PC-3 (cell line): ENCODE measurements at regions not wholly inside any gene's neighbourhood (a gene's known extent, or its start where the extent isn't known, plus 50 kb on each side); places are given as distances from the start of the nearest gene placed in this dataset.

Experiments
- ATAC-seq: fragments of 200-7000 bp; cut with Tn5 transposase; 2 replicates; pipeline ENCODE4 v1.9.1; 2020; ENCODE audit warnings: mild to moderate bottlenecking, moderate library complexity
- BruUV-seq: library from RNA; stranded (reverse); fragments of 400-500 nt; replicated peaks from 2 replicates; lab custom pipeline; 2021; lab: Mats Ljungman, UMichigan
- CTCF ChIA-PET: fragments of 300-600 bp; sonication (Branson Sonifier 250); formaldehyde crosslinking; loops from one replicate; lab custom pipeline; 2022; ENCODE audit warnings: antibody characterized with exemption; lab: Charles Lee
- POLR2A ChIA-PET: fragments of 300-600 bp; sonication (Branson Sonifier 250); formaldehyde crosslinking; loops from one replicate; lab custom pipeline; 2022; ENCODE audit warnings: antibody characterized with exemption; ENCODE audit not compliant: unreplicated experiment; lab: Charles Lee
- DNase-seq: peaks from one replicate; pipeline ENCODE4 v3.0.0-alpha.2; 2015
- H2AFZ ChIP-seq: fragments of 300-600 bp; sonication (generic); 2 replicates; pipeline ENCODE4 v1.6.0; 2016; ENCODE audit warnings: antibody characterized with exemption, low read length
- H3F3A ChIP-seq: fragments of 300-600 bp; sonication (generic); one replicate; pipeline ENCODE4 v1.6.0; 2017; ENCODE audit warnings: antibody characterized with exemption, low read length, control low read depth, mild to moderate bottlenecking; ENCODE audit not compliant: unreplicated experiment
- H3K27ac ChIP-seq: fragments of 300-600 bp; sonication (generic); 2 replicates; pipeline ENCODE4 v1.5.1; 2016; ENCODE audit warnings: mild to moderate bottlenecking, low read length
- H3K27me3 ChIP-seq: fragments of 300-600 bp; sonication (generic); 2 replicates; pipeline ENCODE4 v1.6.1; 2016; ENCODE audit warnings: low read length, mixed read lengths
- H3K36me3 ChIP-seq: fragments of 300-600 bp; sonication (generic); 2 replicates; pipeline ENCODE4 v1.6.1; 2016; ENCODE audit warnings: low read depth, mixed run types, low read length, mixed read lengths
- H3K4me1 ChIP-seq: fragments of 300-600 bp; sonication (generic); 2 replicates; pipeline ENCODE4 v1.5.1; 2016; ENCODE audit warnings: low read length; ENCODE audit not compliant: insufficient read depth
- H3K4me2 ChIP-seq: fragments of 300-600 bp; sonication (generic); 2 replicates; pipeline ENCODE4 v1.6.0; 2016; ENCODE audit warnings: low read length
- H3K4me3 ChIP-seq: fragments of 300-600 bp; sonication (generic); 2 replicates; pipeline ENCODE4 v1.5.1; 2016; ENCODE audit warnings: mild to moderate bottlenecking, low read length, mixed read lengths
- H3K79me2 ChIP-seq: fragments of 300-600 bp; sonication (generic); 2 replicates; pipeline ENCODE4 v1.6.1; 2017; ENCODE audit warnings: low read length, mixed read lengths
- H3K9ac ChIP-seq: fragments of 300-600 bp; sonication (generic); 2 replicates; pipeline ENCODE4 v1.6.0; 2016; ENCODE audit warnings: mild to moderate bottlenecking, low read length
- H3K9me2 ChIP-seq: fragments of 300-600 bp; sonication (generic); replicated peaks from 2 replicates; pipeline ENCODE4 v1.6.1; 2016; ENCODE audit warnings: mixed run types, low read length, mixed read lengths
- H3K9me3 ChIP-seq: fragments of 300-600 bp; sonication (generic); 2 replicates; pipeline ENCODE4 v1.6.1; 2016; ENCODE audit warnings: low read length, mixed read lengths
- H4K20me1 ChIP-seq: fragments of 300-600 bp; sonication (generic); 2 replicates; pipeline ENCODE4 v1.6.1; 2016; ENCODE audit warnings: low read length, mixed read lengths
- CTCF ChIP-seq: fragments of 300-600 bp; sonication (generic); conservative IDR thresholded peaks from 2 replicates; pipeline ENCODE4 v1.5.1; 2017; ENCODE audit warnings: antibody characterized with exemption, low read depth, mild to moderate bottlenecking, low read length
- EZH2 ChIP-seq: fragments of 300-600 bp; sonication (generic); IDR thresholded peaks from one replicate; pipeline ENCODE4 v1.6.1; 2017; ENCODE audit warnings: antibody characterized with exemption, mild to moderate bottlenecking, low read length; ENCODE audit not compliant: unreplicated experiment
- EZH2phosphoT487 ChIP-seq: fragments of 300-600 bp; sonication (generic); IDR thresholded peaks from 2 replicates; pipeline ENCODE4 v1.6.1; 2018; ENCODE audit warnings: mild to moderate bottlenecking, antibody characterized with exemption, low read length, borderline replicate concordance
- intact Hi-C: fragments of 100-400 bp; cut with micrococcal nuclease; formaldehyde crosslinking; loops from 2 replicates; pipeline ENCODE4 v1.9.0; 2023

GRCh38 chrX:137305404-137305803 lies 260.5 kb upstream of the ZIC3 start:
- H3K9me2 ChIP-seq: no peaks in the 10 kb centered on the region
- no peak overlapping the region for H3K27ac ChIP-seq
- ATAC-seq (no peak), DNase-seq (no peak)
- H3K9me3 ChIP-seq: no peaks in the 10 kb centered on the region
- no peaks in the 10 kb centered on the region for H3K27me3 ChIP-seq
- H3K36me3 ChIP-seq: no peaks in the 10 kb centered on the region
- H3K4me1 ChIP-seq: no peaks in the 10 kb centered on the region
- intact Hi-C loops: no loop called here
- H4K20me1 ChIP-seq: no peaks in the 10 kb centered on the region
- no peak overlapping the region for H3K4me2 ChIP-seq
- ChIA-PET CTCF (no interaction called here), POLR2A (no interaction called here)
- no peaks in the 10 kb centered on the region for H3F3A ChIP-seq
- BruUV-seq: no TSS peak
- no peak overlapping the region for H3K9ac ChIP-seq
- H2AFZ ChIP-seq: no peak overlapping the region
- no peak for TF ChIP-seq EZH2
- no peak for TF ChIP-seq CTCF
- TF ChIP-seq EZH2phosphoT487: no peak
- no peak overlapping the region for H3K4me3 ChIP-seq
- H3K79me2 ChIP-seq: no peaks in the 10 kb centered on the region

- Histone ChIP-seq H3K79me2 (no peaks in the 10 kb centered on the region), H4K20me1 (no peaks in the 10 kb centered on the region), H3K9me2 (no peaks in the 10 kb centered on the region), H3K4me2 (no peak overlapping the region), H3K9me3 (no peaks in the 10 kb centered on the region), H3K36me3 (no peaks in the 10 kb centered on the region), H3K4me1 (no peaks in the 10 kb centered on the region), H3F3A (no peaks in the 10 kb centered on the region), H3K9ac (no peak overlapping the region), H3K27ac (no peak overlapping the region), H3K27me3 (no peaks in the 10 kb centered on the region), H2AFZ (no peak overlapping the region), H3K4me3 (no peak overlapping the region)
- ChIA-PET CTCF (no interaction called here), POLR2A (no interaction called here)
- DNase-seq: no peak
- no peak for TF ChIP-seq CTCF
- TF ChIP-seq EZH2: no peak
- no peak for TF ChIP-seq EZH2phosphoT487
- BruUV-seq: no TSS peak
- intact Hi-C loops: no loop called here
- no peak for ATAC-seq
These were observed 263.4 kb upstream of the GPR101 start for GRCh38 chrX:137297167-137297566.

GRCh38 chrX:137290011-137290410 lies 256.2 kb upstream of the GPR101 start:
- no peak for DNase-seq
- H3K36me3 ChIP-seq: no peaks in the 10 kb centered on the region
- H3K79me2 ChIP-seq: no peaks in the 10 kb centered on the region
- H3K4me1 ChIP-seq: no peaks in the 10 kb centered on the region
- H3K4me2 ChIP-seq: no peak overlapping the region
- no peak overlapping the region for H3K27ac ChIP-seq
- H2AFZ ChIP-seq: no peak overlapping the region
- no TSS peak for BruUV-seq
- H3K9me3 ChIP-seq: no peaks in the 10 kb centered on the region
- H3F3A ChIP-seq: no peaks in the 10 kb centered on the region
- no peaks in the 10 kb centered on the region for H3K9me2 ChIP-seq
- H3K4me3 ChIP-seq: no peak overlapping the region
- ATAC-seq: no peak
- CTCF ChIA-PET: no interaction called here
- POLR2A ChIA-PET: no interaction called here
- no peak overlapping the region for H3K9ac ChIP-seq
- TF ChIP-seq EZH2phosphoT487 (no peak), EZH2 (no peak), CTCF (no peak)
- H3K27me3 ChIP-seq: no peaks in the 10 kb centered on the region
- intact Hi-C loops: no loop called here
- H4K20me1 ChIP-seq: no peaks in the 10 kb centered on the region
